GM12874 (cell line): ENCODE measurements at regions not wholly inside any gene's neighbourhood (a gene's known extent, or its start where the extent isn't known, plus 50 kb on each side); places are given as distances from the start of the nearest gene placed in this dataset.

Source experiments
- TF ChIP-seq, protein P1 (sequence below): IDR thresholded peaks from 2 replicates; pipeline ENCODE4 v1.5.1; 2011; ENCODE audit warnings: low read depth, mild to moderate bottlenecking, control low read depth, low read length, moderate library complexity; ENCODE audit not compliant: insufficient read depth

DNA sequence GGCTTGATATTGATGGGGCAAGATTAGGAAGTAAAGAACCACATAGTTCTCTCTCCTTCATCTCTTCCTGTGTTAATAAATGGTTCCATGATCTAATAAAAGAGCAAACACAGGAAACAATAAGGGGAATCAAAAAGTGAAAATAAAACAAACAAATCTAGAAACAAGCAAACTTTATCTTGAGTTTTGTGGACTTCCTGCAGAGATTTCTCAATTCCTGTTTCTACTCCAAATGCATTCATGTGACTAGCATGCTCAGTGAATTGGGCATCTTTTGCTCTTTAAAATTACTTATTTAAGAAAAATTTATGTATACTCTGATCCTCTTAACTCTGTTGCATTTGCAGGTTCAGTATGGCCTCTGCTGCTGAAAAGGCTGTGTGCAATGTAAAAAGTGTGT lies 682.0 kb downstream of the KCTD8 start:
- TF ChIP-seq, protein P1, sequence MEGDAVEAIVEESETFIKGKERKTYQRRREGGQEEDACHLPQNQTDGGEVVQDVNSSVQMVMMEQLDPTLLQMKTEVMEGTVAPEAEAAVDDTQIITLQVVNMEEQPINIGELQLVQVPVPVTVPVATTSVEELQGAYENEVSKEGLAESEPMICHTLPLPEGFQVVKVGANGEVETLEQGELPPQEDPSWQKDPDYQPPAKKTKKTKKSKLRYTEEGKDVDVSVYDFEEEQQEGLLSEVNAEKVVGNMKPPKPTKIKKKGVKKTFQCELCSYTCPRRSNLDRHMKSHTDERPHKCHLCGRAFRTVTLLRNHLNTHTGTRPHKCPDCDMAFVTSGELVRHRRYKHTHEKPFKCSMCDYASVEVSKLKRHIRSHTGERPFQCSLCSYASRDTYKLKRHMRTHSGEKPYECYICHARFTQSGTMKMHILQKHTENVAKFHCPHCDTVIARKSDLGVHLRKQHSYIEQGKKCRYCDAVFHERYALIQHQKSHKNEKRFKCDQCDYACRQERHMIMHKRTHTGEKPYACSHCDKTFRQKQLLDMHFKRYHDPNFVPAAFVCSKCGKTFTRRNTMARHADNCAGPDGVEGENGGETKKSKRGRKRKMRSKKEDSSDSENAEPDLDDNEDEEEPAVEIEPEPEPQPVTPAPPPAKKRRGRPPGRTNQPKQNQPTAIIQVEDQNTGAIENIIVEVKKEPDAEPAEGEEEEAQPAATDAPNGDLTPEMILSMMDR = no peak

DNA sequence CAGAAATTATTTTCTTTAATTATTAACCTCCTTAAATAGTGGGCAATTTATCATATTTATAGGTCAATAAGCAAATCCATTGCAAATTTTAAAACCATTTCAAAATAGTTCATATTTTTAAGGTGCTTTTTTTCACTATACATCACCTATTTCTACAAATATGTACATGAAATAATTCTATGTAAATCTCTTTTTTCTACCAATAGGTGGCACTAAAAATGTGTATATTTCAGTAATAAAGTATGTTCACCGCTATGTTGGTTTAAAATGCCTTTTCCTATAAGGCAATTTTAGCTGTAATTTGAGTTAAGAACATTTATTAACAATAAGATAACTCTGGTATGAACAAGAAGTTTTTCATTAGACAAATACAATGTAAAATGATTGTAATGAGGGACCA lies 672.2 kb downstream of the KCTD8 start:
- TF ChIP-seq, protein P1 = no peak

DNA sequence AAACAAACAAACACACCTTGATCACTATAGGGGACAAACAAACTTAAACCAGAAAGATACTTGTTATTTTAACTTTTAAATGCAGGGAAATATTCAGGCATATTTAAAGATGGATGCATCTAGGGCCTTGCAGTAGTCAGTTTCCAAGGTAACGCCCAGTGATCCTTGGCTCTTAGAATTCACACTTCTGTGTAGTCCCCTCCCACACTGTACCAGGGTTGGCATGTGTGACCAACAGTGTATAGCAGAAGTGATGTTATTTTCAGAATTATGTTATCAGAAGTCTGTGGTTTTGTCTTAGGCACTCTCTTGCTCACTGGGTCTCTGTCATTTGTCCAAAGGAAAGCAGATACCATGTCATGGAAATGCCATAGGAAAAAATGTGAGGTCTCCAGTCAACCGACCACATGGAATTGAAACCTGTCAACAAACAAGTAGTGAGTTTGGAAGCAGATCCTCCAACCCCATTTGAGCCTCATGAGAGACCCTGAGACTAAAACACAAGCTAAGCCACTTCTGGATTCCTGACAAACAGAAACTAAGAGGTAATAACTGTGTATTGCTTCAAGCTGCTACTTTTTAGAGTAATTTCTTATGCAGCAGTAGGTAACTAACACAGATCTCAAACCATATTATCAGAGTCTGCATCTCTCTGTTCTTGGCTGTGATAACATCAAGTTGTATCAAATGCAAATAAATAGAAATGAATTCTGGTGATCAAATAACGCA lies 670.3 kb downstream of the KCTD8 start:
- TF ChIP-seq, protein P1 = no peak

DNA sequence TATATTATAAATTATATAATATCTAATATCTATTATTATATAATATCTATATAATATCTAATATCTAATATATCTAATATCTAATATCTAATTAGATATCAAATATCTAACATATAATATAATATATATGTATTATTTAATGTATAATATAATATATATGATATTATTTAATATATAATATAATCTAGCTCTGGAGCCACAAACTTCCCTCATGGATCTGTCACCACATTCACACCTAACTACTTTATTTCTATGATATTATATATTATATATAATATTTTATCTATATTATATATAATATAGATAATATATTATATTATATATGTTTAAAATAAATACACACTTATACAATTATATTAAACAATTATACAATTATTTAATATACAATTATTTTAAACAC lies 667.5 kb downstream of the KCTD8 start:
- TF ChIP-seq, protein P1 = no peak

DNA sequence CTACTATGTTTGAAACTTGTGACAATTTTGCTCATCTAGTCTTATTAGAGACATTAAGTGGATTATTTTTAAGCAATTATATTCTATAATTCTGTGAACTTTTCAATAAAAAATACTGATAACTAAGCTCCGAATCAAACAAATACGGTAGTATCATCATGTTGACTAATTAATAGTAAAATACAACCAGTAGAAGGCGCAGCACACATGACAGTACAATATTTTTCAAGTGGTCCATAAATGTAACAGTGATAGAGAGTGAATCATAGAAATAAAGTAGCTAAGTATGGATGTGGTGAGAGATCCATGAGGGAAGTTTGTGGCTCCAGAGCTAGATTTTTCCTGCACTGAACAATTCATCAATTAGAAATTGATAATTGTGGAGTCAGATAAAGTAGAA lies 666.2 kb downstream of the KCTD8 start:
- TF ChIP-seq, protein P1 = no peak

DNA sequence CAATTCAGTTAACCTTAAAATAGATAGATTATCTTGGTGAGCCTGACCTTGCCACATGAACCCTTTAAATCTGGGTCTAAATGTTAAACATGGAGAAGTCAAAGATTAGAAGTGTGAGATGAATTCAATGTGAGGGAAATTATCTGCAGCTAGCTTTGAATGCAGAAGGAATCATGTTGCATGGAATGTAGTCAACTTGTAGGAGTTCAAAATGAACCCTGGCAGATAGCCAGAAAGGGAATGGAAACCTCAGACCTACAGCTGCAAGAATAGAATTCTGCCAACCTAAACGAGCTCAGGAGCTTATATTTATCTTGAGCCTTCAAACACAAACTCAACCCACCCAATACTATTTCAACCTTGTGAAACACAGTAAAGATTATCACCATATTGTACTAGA lies 632.5 kb downstream of the KCTD8 start:
- TF ChIP-seq, protein P1 = no peak

DNA sequence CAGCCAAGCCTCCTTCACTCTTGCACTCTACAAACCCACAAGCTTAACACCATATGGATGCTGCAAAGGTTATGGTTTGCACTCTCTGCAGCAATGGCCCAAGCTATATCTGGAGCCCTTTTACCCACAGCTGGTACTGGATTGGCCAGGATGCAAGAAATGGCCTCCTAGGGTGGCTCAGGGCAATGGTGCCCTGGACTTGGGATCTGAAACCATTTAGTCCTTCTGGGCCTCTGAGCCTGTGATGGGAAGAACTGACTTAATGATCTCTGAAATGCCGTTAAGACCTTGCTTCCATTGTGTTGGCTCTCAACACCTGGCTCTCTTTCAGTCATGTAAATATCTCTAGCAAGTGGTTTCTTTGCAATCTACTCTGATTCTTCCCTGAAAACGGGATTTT lies 626.0 kb downstream of the KCTD8 start:
- TF ChIP-seq, protein P1 = no peak
